SK-N-SH treated with all-trans-retinoic acid at 6 μM for 48 hours (cell line): ENCODE measurements at regions not wholly inside any gene's neighbourhood (a gene's known extent, or its start where the extent isn't known, plus 50 kb on each side); places are given as distances from the start of the nearest gene placed in this dataset.

Experiments used
- ATAC-seq: fragments of 200-7000 bp; cut with Tn5 transposase; 3 replicates; pipeline ENCODE4 v1.9.1; 2020; ENCODE audit warnings: mild to moderate bottlenecking, moderate library complexity
- BACH2 ChIP-seq: fragments of 250-450 bp; sonication (Bioruptor Pico); IDR thresholded peaks from 2 replicates; pipeline ENCODE4 v1.9.0; 2021; ENCODE audit warnings: mild to moderate bottlenecking, borderline replicate concordance
- CSDC2 ChIP-seq: fragments of 250-450 bp; sonication (Bioruptor Pico); IDR thresholded peaks from 2 replicates; pipeline ENCODE4 v1.5.0; 2020; ENCODE audit warnings: mild to moderate bottlenecking, moderate library complexity
- CSRNP3 ChIP-seq: fragments of 250-450 bp; sonication (Bioruptor Pico); IDR thresholded peaks from 2 replicates; pipeline ENCODE4 v1.5.1; 2021; ENCODE audit warnings: mild to moderate bottlenecking, moderate library complexity
- ISL1 ChIP-seq: fragments of 250-450 bp; sonication (Bioruptor Pico); IDR thresholded peaks from 2 replicates; pipeline ENCODE4 v2.1.2; 2022; ENCODE audit warnings: mild to moderate bottlenecking, moderate library complexity
- OSR1 ChIP-seq: fragments of 250-450 bp; sonication (Bioruptor Pico); IDR thresholded peaks from 2 replicates; pipeline ENCODE4 v1.8.0; 2022; ENCODE audit warnings: moderate library complexity, mild to moderate bottlenecking, inconsistent platforms
- PATZ1 ChIP-seq: fragments of 250-450 bp; sonication (Bioruptor Pico); IDR thresholded peaks from 2 replicates; pipeline ENCODE4 v1.8.0; 2020; ENCODE audit warnings: mild to moderate bottlenecking, moderate library complexity, borderline replicate concordance
- PPARA ChIP-seq: fragments of 250-450 bp; sonication (Bioruptor Pico); IDR thresholded peaks from 2 replicates; pipeline ENCODE4 v1.5.0; 2020; ENCODE audit warnings: mild to moderate bottlenecking, borderline replicate concordance
- RARB ChIP-seq: fragments of 250-450 bp; sonication (Bioruptor Pico); IDR thresholded peaks from 2 replicates; pipeline ENCODE4 v1.8.0; 2021; ENCODE audit warnings: mild to moderate bottlenecking, moderate library complexity
- SNAI2 ChIP-seq: fragments of 250-450 bp; sonication (Bioruptor Pico); IDR thresholded peaks from 2 replicates; pipeline ENCODE4 v1.5.0; 2020; ENCODE audit warnings: mild to moderate bottlenecking, moderate library complexity
- TCF4 ChIP-seq: fragments of 250-450 bp; sonication (Bioruptor Pico); IDR thresholded peaks from 2 replicates; pipeline ENCODE4 v1.8.0; 2021; ENCODE audit warnings: mild to moderate bottlenecking, moderate library complexity, borderline replicate concordance
- TOX ChIP-seq: fragments of 250-450 bp; sonication (Bioruptor Pico); IDR thresholded peaks from 2 replicates; pipeline ENCODE4 v1.8.0; 2021; ENCODE audit warnings: mild to moderate bottlenecking, moderate library complexity, borderline replicate concordance
- TSHZ2 ChIP-seq: fragments of 250-450 bp; sonication (Bioruptor Pico); IDR thresholded peaks from 2 replicates; pipeline ENCODE4 v1.5.0; 2020; ENCODE audit warnings: mild to moderate bottlenecking, moderate library complexity
- ZFP30 ChIP-seq: fragments of 450-650 bp; formaldehyde crosslinking; IDR thresholded peaks from 2 replicates; pipeline ENCODE4 v1.5.0; 2022; ENCODE audit warnings: mild to moderate bottlenecking, moderate library complexity
- ZNF565 ChIP-seq: fragments of 450-650 bp; formaldehyde crosslinking; conservative IDR thresholded peaks from 2 replicates; pipeline ENCODE4 v1.5.0; 2020; ENCODE audit warnings: low read depth, mild to moderate bottlenecking, moderate library complexity
- ZNF70 ChIP-seq: fragments of 450-650 bp; formaldehyde crosslinking; IDR thresholded peaks from 2 replicates; pipeline ENCODE4 v1.5.0; 2020; ENCODE audit warnings: mild to moderate bottlenecking, moderate library complexity
- TF ChIP-seq, protein P1 (sequence below): fragments of 250-450 bp; sonication (Bioruptor Pico); IDR thresholded peaks from 2 replicates; pipeline ENCODE4 v1.8.0; 2021; ENCODE audit warnings: low read depth, mild to moderate bottlenecking, moderate library complexity, borderline replicate concordance
- TF ChIP-seq, protein P2 (sequence below): fragments of 250-450 bp; sonication (Bioruptor Pico); IDR thresholded peaks from 2 replicates; pipeline ENCODE4 v1.5.1; 2020; ENCODE audit warnings: low read depth, mild to moderate bottlenecking, moderate library complexity

DNA sequence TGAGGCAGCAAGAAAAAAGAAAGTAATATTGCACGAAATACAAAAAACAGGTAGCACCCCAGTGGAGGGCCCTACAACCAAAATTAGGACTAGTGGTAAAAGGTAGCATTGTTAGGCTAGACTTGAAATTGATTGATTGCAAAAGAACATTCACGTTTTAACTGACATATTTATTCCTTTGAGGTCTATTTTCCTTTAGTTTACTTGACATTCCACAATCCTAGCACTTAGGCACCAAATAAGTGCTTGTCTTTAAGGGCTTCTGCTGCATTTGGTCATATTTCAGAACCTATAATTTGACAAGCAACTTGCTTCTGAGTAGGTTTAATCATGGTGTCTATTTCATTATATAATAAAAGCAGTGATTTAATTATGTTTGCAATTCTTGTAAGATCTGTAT lies 642.7 kb upstream of the AGTR1 start:
- ATAC-seq: no peak
- TF ChIP-seq RARB: no peak
- TF ChIP-seq BACH2 (CRISPR knock-in tag): no peak
- 0 out of 2 replicates have a peak, but pooled peaks have one; percentile 23 for TF ChIP-seq ISL1
- TF ChIP-seq, protein P1, sequence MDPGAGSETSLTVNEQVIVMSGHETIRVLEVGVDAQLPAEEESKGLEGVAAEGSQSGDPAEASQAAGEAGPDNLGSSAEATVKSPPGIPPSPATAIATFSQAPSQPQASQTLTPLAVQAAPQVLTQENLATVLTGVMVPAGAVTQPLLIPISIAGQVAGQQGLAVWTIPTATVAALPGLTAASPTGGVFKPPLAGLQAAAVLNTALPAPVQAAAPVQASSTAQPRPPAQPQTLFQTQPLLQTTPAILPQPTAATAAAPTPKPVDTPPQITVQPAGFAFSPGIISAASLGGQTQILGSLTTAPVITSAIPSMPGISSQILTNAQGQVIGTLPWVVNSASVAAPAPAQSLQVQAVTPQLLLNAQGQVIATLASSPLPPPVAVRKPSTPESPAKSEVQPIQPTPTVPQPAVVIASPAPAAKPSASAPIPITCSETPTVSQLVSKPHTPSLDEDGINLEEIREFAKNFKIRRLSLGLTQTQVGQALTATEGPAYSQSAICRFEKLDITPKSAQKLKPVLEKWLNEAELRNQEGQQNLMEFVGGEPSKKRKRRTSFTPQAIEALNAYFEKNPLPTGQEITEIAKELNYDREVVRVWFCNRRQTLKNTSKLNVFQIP (CRISPR knock-in tag): no peak

DNA sequence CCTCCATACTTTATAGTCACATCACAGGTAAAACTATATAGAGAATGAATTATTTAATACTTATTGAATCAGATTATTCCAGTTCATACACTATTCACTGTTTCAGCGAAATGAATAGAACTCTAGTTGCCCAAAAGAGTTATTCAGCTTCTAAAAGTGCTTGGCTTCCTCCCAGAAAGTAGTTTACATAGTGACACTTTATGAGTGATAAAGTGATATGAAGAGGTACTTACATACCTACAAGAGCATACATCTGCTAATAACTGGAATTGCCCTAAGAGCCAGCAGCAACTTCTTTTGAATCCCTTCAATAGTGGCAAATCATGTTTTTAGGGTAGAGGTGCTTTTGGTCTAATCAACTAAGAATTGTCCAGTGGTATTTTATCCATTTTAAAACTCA lies 635.1 kb upstream of the AGTR1 start:
- TF ChIP-seq, protein P2, sequence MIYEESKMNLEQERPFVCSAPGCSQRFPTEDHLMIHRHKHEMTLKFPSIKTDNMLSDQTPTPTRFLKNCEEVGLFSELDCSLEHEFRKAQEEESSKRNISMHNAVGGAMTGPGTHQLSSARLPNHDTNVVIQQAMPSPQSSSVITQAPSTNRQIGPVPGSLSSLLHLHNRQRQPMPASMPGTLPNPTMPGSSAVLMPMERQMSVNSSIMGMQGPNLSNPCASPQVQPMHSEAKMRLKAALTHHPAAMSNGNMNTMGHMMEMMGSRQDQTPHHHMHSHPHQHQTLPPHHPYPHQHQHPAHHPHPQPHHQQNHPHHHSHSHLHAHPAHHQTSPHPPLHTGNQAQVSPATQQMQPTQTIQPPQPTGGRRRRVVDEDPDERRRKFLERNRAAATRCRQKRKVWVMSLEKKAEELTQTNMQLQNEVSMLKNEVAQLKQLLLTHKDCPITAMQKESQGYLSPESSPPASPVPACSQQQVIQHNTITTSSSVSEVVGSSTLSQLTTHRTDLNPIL (CRISPR knock-in tag): no peak
- TF ChIP-seq ZNF70 (CRISPR knock-in tag) (no peak), ZNF565 (no peak), TSHZ2 (CRISPR knock-in tag) (no peak)
- TF ChIP-seq, protein P1 (CRISPR knock-in tag): no peak

DNA sequence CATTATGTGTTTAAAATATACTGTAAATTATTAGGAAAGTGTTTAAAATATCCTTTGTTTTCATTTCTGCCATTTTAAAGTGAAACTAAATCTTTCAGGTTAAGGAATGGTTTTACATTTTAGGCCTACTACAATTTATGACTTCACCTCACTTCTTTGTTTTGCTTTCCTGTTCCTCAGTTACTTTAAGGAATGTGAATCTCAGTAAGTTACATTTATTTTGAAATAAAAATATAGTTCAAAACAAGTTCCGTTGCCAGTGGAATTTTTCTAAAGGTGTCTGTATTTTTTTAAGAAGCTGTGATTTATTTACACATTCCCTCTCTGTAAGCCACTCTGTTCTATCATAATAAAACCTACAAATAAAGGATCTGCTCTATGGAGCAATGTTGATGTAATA lies 630.9 kb upstream of the AGTR1 start:
- no peak for ATAC-seq

More for the DNA sequence above, 635.1 kb upstream of the AGTR1 start:
- ATAC-seq: no peak

DNA sequence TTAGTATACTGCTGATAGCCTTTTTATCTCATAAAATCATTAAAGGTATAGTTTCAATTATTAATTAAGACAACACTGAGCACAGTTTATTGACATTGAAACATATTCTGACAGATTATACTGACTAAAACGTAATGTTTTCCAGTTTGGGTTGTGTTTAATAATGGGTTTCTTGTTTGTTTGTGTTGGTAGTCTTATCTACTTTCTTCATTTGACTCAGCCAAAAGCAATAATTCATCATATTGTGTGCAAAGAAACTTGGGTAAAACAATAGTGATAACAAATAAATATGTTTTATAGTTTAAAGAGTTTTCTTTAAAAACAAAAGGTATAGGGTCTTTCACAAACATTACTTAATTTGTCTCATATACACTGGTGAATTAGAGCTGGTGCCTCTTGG lies 629.2 kb upstream of the AGTR1 start:
- no peak for ATAC-seq
- TF ChIP-seq BACH2 (CRISPR knock-in tag) (no peak), OSR1 (CRISPR knock-in tag) (no peak), SNAI2 (CRISPR knock-in tag) (no peak), TCF4 (CRISPR knock-in tag) (no peak), PATZ1 (CRISPR knock-in tag) (no peak), ZFP30 (no peak), TOX (CRISPR knock-in tag) (no peak), PPARA (CRISPR knock-in tag) (no peak)

More for the DNA sequence above, 630.9 kb upstream of the AGTR1 start:
- no peak for TF ChIP-seq RARB
- TF ChIP-seq SNAI2 (CRISPR knock-in tag): no peak
- TF ChIP-seq ISL1: no peak
- no peak for TF ChIP-seq CSRNP3 (CRISPR knock-in tag)
- no peak for TF ChIP-seq PPARA (CRISPR knock-in tag)
- no peak for TF ChIP-seq CSDC2 (CRISPR knock-in tag)
